ENCODE measurements at regions not wholly inside any gene's neighbourhood (a gene's known extent, or its start where the extent isn't known, plus 50 kb on each side); places are given as distances from the start of the nearest gene placed in this dataset.
"Not testable (repeated sequence)": the region's sequence is repeated elsewhere in the genome, so short reads cannot be mapped to it uniquely, and the experiment has no call there.

GRCh38 chr2:111622859-111623258 is 261.1 kb downstream of the ANAPC1 start:
- Histone ChIP-seq H3K4me3 (ENCODE audit: low read depth in 1 of 2, low read length in 1 of 2) (no peak overlapping the region), H3K27me3 (no peaks in the 10 kb centered on the region), H3K36me3 (no peaks in the 10 kb centered on the region), H3K27ac (peak overlapping the region; percentile 83), H3K4me1 (ENCODE audit: control insufficient read depth in 1 of 2, insufficient read depth in 1 of 2, low read depth in 1 of 2, low read length in 1 of 2) (peaks cover 83 to 87% of the 10 kb centered on the region in 2 experiments), H3K9me3 (no peaks in the 10 kb centered on the region)
- no peak for TF ChIP-seq CTCF (IDR thresholded peaks at IDR 0.05)

DNA sequence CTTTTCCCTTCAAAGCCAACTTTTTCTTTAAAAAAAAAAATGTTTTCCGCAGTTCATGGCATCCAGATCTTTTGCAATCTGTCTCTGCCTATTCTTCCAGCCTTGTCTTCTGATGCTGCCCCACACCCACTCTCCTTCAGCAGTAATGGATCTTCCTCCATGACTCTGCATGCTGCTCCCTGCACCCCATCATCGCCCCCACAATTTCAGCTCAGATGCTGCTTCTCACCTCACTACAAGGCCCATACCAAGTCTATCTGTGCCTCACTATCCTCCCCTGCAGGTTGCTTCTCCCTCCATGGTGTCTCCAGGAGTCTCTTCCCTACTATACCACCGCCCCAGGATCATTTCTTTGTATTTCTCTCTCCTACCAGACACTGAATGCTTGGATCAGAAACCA is 260.6 kb downstream of the ANAPC1 start:
- Histone ChIP-seq H3K27ac (peak overlapping the region; percentile 83), H3K36me3 (no peaks in the 10 kb centered on the region), H3K9me3 (no peaks in the 10 kb centered on the region), H3K4me1 (ENCODE audit: control insufficient read depth in 1 of 2, insufficient read depth in 1 of 2, low read depth in 1 of 2, low read length in 1 of 2) (peaks cover 78 to 81% of the 10 kb centered on the region in 2 experiments), H3K4me3 (ENCODE audit: low read depth in 1 of 2, low read length in 1 of 2) (no peak overlapping the region), H3K27me3 (no peaks in the 10 kb centered on the region)
- no peak for TF ChIP-seq CTCF (IDR thresholded peaks at IDR 0.05)

DNA sequence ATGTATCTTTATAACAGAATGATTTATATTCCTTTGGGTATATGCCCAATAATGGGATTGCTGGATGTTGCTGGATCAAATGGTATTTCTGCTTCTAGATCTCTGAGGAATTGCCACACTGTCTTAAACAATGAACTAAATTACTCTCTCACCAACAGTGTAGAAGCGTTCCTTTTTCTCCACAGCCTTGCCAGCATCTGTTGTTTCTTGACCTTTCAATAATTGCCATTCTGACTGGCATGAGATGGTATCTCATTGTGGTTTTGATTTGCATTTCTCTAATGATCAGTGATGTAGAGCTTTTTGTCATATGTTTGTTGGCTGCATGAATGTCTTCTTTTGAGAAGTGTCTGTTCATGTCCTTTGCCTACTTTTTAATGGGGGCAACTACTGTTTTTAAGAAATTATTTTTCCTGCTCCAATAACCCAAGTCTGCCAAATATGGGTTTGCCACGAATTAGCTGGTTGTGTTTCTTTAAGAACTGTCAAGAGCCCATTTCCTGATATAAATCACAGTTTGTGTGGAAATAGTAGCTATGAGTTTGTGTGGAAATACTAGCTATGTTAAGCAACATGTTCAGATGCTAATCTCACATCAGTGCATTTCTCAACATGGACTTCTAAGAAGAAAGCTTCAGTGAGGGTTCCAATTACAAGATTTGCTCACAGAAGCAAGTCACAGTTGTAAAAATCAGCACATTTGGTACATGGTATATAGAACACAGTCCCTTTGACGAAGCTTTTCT is 259.4 kb downstream of the ANAPC1 start:
- TF ChIP-seq CTCF (IDR thresholded peaks at IDR 0.05): no peak
- peak overlapping the region; percentile 83 for H3K27ac ChIP-seq
- no peaks in the 10 kb centered on the region for H3K36me3 ChIP-seq
- peaks cover 66 to 69% of the 10 kb centered on the region in 2 experiments for H3K4me1 ChIP-seq (ENCODE audit: control insufficient read depth in 1 of 2, insufficient read depth in 1 of 2, low read depth in 1 of 2, low read length in 1 of 2)
- H3K27me3 ChIP-seq: no peaks in the 10 kb centered on the region
- H3K9me3 ChIP-seq: no peaks in the 10 kb centered on the region
- peak overlapping the region in 1 of 2 experiments; percentile 27 for H3K4me3 ChIP-seq (ENCODE audit: low read depth in 1 of 2, low read length in 1 of 2)

DNA sequence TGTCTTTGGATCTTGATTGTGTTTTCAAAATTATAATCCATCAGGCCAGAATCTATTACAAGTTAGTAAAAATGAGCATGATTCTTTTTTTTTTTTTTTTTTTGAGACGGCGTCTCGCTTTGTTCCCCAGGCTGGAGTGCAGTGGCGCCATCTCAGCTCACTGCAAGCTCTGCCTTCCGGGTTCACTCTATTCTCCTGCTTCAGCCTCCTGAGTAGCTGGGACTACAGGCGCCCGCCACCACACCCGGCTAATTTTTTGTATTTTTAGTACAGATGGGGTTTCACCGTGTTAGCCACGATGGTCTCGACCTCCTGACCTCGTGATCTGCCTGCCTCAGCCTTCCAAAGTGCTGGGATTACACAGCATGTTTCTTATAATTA is 258.8 kb downstream of the ANAPC1 start:
- peak overlapping the region in 1 of 2 experiments; percentile 27 for H3K4me3 ChIP-seq (ENCODE audit: low read depth in 1 of 2, low read length in 1 of 2)
- H3K27ac ChIP-seq: peak overlapping the region; percentile 83
- peaks cover 60 to 64% of the 10 kb centered on the region in 2 experiments for H3K4me1 ChIP-seq (ENCODE audit: control insufficient read depth in 1 of 2, insufficient read depth in 1 of 2, low read depth in 1 of 2, low read length in 1 of 2)
- not testable (repeated sequence) for H3K9me3 ChIP-seq, H3K27me3 ChIP-seq, H3K36me3 ChIP-seq

DNA sequence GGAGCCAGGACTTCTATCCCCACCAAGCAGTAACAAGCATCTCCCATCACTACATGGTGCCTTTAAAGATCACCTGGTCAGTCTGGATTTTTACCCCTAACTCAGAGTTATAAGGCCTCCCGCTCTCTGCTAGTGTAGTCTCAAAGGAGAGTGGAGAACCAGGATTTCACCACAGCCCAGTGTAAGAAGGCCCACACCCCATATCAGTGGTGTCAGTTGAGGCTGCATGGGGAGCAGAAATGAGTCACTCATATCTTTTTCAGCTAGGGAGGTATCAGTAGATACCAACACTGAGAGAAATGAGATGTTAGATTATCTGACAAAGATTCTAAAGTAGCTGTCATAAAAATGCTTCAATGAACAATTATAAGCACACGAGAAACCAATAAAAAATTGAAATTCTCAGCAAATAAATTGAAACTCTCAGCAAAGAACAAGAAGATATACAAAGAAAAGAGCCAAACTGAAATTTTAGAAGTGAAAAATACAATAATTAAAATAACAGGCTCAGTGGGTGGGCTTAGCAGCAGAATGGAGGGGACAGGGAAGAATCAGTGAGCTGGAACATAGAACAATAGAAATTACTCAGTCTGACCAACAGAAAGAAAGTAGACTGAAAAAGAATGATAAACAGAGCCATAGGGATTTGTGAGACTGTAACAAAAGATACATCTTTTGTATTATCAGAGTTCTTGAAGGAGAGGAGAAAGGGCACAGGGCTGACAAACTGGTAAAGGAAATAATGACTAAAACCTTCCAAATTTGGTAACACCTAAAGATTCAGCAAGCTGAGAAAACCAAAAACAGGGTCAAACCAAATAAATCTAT is 257.7 kb downstream of the ANAPC1 start:
- TF ChIP-seq CTCF (IDR thresholded peaks at IDR 0.05): no peak
- Histone ChIP-seq H3K9me3 (no peaks in the 10 kb centered on the region), H3K4me3 (ENCODE audit: low read depth in 1 of 2, low read length in 1 of 2) (no peak overlapping the region), H3K27me3 (no peaks in the 10 kb centered on the region), H3K4me1 (ENCODE audit: control insufficient read depth in 1 of 2, insufficient read depth in 1 of 2, low read depth in 1 of 2, low read length in 1 of 2) (peaks cover 50 to 57% of the 10 kb centered on the region in 2 experiments), H3K27ac (peak overlapping the region; percentile 83), H3K36me3 (no peaks in the 10 kb centered on the region)

GRCh38 chr2:111626865-111627163 is 257.2 kb downstream of the ANAPC1 start:
- no peaks in the 10 kb centered on the region for H3K9me3 ChIP-seq
- peaks cover 50 to 52% of the 10 kb centered on the region in 2 experiments for H3K4me1 ChIP-seq (ENCODE audit: control insufficient read depth in 1 of 2, insufficient read depth in 1 of 2, low read depth in 1 of 2, low read length in 1 of 2)
- no peak overlapping the region for H3K27ac ChIP-seq
- no peak for TF ChIP-seq CTCF (IDR thresholded peaks at IDR 0.05)
- no peaks in the 10 kb centered on the region for H3K36me3 ChIP-seq
- H3K27me3 ChIP-seq: no peaks in the 10 kb centered on the region
- H3K4me3 ChIP-seq (ENCODE audit: low read depth in 1 of 2, low read length in 1 of 2): no peak overlapping the region

Data from neutrophil (primary cell).